Choroid plexus epithelial cell (primary cell): ENCODE measurements at regions not wholly inside any gene's neighbourhood (a gene's known extent, or its start where the extent isn't known, plus 50 kb on each side); places are given as distances from the start of the nearest gene placed in this dataset.

Experiments used
- DNase-seq: peaks from one replicate; pipeline ENCODE4 v3.0.0-alpha.2; 2010; ENCODE audit warnings: low read depth
- H3K4me3 ChIP-seq: 2 replicates; pipeline ENCODE4 v1.5.1; 2011; ENCODE audit warnings: low read depth, mild to moderate bottlenecking, control low read depth, low read length, moderate library complexity
- CTCF ChIP-seq: conservative IDR thresholded peaks from 2 replicates; pipeline ENCODE4 v1.5.1; 2011; ENCODE audit warnings: low read depth, mild to moderate bottlenecking, control low read depth, inconsistent platforms, low read length, moderate library complexity

DNA sequence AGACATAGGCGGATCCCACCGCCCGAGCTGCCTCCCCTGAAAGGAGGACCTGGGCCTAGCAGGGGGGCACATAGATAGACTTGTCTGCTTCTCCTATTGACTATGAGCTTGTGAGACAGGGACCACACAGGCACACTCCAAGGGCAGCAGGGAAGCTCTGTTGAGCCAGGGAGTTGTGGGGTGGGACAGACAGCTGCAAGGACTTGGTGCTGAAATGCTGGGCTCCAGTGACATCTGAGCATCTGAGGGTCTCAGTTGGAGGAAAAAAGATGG lies 53.4 kb upstream of the ANO1 start:
- H3K4me3 ChIP-seq = no peak overlapping the region
- no peak for TF ChIP-seq CTCF
- no peak for DNase-seq

DNA sequence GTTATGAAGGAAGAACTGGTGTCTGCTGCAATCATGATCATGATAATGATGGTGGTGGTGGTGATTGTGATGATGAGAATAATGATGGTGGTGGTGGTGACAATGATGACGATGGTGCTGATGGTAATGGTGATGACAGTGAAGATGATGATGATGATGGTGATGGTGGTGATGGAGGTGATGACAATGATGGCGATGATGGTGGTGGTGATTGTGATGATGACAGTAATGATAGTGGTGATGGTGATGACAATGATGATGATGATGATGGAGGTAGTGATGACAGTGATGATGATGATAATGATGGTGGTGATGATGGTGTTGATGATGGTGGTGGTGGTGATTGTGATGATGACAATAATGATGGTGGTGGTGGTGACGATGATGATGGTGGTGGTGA lies 52.8 kb upstream of the ANO1 start:
- DNase-seq = no peak
- no peak overlapping the region for H3K4me3 ChIP-seq
- no peak for TF ChIP-seq CTCF

DNA sequence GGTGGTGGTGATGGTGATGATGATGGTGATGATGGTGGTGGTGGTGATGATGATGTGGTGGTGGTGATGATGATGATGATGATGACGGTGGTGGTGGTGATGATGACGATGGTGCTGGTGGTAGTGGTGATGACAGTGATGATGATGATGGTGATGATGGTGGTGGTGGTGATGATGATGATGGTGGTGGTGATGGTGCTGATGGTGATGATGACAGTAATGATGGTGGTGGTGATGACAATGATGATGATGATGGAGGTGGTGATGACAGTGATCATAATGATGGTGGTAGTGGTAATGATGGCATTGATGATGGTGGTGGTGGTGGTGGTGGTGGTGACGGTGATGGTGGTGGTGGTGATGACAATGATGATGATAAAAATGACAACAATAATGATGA lies 52.1 kb upstream of the ANO1 start:
- no peak for DNase-seq
- TF ChIP-seq CTCF = no peak
- H3K4me3 ChIP-seq = no peak overlapping the region

- no peak overlapping the region for H3K4me3 ChIP-seq
- TF ChIP-seq CTCF = no peak
- no peak for DNase-seq
Observed at GRCh38 chr11:70026726-70027125, 51.4 kb upstream of the ANO1 start.

DNA sequence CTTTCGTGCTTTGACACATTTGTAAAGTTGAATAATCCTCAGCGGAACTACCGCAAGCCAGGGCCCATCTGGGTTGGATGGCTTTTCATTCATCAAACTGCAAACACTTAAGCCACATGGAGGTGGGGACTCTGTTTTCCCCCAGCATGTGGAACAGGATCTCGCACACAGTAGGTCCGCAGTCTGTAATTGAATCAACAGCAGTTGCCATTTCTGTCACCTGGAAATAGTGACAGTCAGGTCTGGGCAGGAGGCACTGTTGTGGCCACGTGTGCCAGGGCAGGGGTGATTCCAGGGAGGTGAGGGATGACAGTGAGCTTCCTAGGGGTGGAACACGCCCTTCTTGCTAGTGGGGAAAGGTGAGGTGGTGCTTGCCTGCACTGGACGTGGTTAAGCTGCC lies 50.7 kb upstream of the ANO1 start:
- DNase-seq = no peak
- no peak overlapping the region for H3K4me3 ChIP-seq
- no peak for TF ChIP-seq CTCF

GRCh38 chr11:70028147-70028855 lies 49.8 kb upstream of the ANO1 start:
- TF ChIP-seq CTCF = no peak
- H3K4me3 ChIP-seq = no peak overlapping the region
- DNase-seq = no peak
